Nephron progenitor cell (in vitro differentiated cells): ENCODE measurements at regions not wholly inside any gene's neighbourhood (a gene's known extent, or its start where the extent isn't known, plus 50 kb on each side); places are given as distances from the start of the nearest gene placed in this dataset.

Experiments used
- DNase-seq: peaks from one replicate; pipeline ENCODE4 v3.0.0; 2021
- H3K27ac Mint-ChIP-seq: 2 replicates; pipeline ENCODE4 v1.8.0; 2021; ENCODE audit warnings: mild to moderate bottlenecking, moderate library complexity, mixed read lengths
- H3K27me3 Mint-ChIP-seq: 2 replicates; pipeline ENCODE4 v1.8.0; 2021; ENCODE audit warnings: mild to moderate bottlenecking, low read depth, mixed read lengths; ENCODE audit not compliant: poor library complexity
- H3K36me3 Mint-ChIP-seq: 2 replicates; pipeline ENCODE4 v1.8.0; 2021; ENCODE audit warnings: low read depth, mixed read lengths
- H3K4me1 Mint-ChIP-seq: 2 replicates; pipeline ENCODE4 v1.8.0; 2021; ENCODE audit warnings: mixed read lengths
- H3K4me3 Mint-ChIP-seq: 2 replicates; pipeline ENCODE4 v1.8.0; 2021; ENCODE audit warnings: mild to moderate bottlenecking, moderate library complexity, mixed read lengths
- H3K9me3 Mint-ChIP-seq: 2 replicates; pipeline ENCODE4 v1.8.0; 2021; ENCODE audit warnings: mild to moderate bottlenecking, moderate library complexity, mixed read lengths
- TF ChIP-seq, protein P1 (sequence below): fragments of 200-600 bp; sonication (generic); IDR thresholded peaks from 2 replicates; pipeline ENCODE4 v1.5.0; 2021; ENCODE audit warnings: antibody characterized with exemption

DNA sequence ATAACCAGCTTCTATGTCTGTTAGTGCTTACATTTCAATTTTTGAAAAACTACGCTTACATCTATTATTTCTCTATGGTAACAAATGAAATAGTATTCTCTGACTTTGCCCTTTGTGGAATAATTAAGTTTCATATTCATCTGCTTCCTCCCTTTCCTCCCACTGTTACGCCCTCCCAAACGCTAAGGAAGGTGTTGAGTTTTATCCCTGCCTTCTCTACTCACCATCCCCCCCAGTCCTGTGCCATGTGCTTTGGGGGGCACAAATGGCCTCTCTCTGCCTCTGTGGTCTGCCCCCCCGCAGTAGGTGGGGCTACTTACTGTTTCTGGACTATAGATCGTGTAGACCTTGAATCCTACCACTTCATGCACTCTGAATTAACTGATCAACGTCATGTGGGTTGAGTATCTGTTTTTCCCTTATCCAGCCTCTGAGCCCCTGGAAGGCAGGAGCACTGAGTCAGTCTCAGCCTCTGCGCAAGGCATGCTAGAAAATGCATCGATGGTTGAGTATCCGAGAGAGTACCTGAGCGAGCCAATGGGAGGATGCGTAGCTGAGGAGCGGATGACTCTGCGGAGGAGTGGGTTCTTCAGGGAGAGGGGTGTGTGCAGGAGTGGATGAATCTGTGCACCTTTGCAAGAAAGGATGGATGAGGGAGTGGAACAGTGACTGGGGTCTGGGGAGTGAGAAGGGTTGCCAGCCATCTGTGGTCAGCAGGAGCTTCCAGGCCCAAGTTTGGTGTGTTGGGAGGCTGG, 114.5 kb upstream of the RTL1 start:
- Mint-ChIP-seq H3K27me3 (peaks cover 7% of the 10 kb centered on the region), H3K36me3 (no peaks in the 10 kb centered on the region), H3K4me1 (no peaks in the 10 kb centered on the region), H3K4me3 (no peak overlapping the region), H3K9me3 (peaks cover 22% of the 10 kb centered on the region), H3K27ac (no peak overlapping the region)
- DNase-seq: no peak
- TF ChIP-seq, protein P1, sequence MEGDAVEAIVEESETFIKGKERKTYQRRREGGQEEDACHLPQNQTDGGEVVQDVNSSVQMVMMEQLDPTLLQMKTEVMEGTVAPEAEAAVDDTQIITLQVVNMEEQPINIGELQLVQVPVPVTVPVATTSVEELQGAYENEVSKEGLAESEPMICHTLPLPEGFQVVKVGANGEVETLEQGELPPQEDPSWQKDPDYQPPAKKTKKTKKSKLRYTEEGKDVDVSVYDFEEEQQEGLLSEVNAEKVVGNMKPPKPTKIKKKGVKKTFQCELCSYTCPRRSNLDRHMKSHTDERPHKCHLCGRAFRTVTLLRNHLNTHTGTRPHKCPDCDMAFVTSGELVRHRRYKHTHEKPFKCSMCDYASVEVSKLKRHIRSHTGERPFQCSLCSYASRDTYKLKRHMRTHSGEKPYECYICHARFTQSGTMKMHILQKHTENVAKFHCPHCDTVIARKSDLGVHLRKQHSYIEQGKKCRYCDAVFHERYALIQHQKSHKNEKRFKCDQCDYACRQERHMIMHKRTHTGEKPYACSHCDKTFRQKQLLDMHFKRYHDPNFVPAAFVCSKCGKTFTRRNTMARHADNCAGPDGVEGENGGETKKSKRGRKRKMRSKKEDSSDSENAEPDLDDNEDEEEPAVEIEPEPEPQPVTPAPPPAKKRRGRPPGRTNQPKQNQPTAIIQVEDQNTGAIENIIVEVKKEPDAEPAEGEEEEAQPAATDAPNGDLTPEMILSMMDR: no peak

DNA sequence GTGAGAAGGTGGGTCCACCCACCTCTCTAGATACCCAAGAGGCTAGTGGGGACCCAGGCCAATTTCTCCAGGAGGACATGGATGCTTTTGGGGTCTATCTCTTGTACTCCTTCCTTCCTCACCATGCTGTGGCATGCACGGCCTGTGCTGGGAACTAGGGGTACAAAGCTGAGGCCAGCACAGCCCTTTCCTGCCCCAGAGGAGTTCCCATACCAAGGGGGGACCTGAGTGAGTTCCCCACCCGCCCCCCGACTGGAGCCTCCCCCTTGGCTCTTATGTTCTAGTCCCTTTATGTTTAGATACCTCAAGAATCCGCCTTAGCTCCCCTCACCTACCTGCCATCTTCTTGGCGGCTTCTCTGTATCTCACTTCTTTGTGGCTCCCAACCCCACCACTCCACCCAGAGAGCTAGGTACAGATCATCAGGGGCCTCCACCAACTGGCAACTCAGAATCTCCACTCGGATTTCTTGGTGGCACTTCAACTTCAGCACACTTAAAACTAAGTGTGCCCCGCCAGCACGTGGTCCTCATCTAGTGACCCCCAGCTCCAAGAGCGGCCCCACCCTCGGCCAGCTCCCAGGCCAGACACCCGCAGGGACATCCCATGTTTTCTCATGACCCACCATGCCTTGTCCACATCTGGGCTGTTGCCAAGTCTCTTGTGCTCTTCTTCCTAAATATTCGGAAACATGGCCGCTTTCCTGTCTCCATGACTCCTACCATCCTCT, 115.2 kb upstream of the RTL1 start:
- Mint-ChIP-seq H3K9me3 (peaks cover 24% of the 10 kb centered on the region), H3K4me3 (no peak overlapping the region), H3K36me3 (no peaks in the 10 kb centered on the region), H3K27me3 (peaks cover 7% of the 10 kb centered on the region), H3K27ac (no peak overlapping the region), H3K4me1 (no peaks in the 10 kb centered on the region)
- TF ChIP-seq, protein P1: no peak
- no peak for DNase-seq

DNA sequence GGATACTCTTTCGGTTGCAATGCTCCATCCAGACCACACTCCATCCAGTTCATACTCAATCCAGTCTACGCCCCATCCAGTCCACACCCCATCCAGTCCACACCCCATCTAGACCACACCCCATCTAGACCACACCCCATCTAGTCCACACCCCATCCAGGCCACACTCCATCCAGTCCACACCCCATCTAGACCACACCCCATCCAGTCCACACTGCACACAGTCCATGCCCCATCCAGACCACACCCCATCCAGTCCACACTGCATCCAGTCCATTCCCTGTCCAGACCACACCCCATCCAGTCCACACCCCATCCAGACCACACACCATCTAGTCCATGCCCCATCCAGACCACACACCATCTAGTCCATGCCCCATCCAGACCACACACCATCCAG, 116.0 kb upstream of the RTL1 start:
- peaks cover 25% of the 10 kb centered on the region for H3K9me3 Mint-ChIP-seq

DNA sequence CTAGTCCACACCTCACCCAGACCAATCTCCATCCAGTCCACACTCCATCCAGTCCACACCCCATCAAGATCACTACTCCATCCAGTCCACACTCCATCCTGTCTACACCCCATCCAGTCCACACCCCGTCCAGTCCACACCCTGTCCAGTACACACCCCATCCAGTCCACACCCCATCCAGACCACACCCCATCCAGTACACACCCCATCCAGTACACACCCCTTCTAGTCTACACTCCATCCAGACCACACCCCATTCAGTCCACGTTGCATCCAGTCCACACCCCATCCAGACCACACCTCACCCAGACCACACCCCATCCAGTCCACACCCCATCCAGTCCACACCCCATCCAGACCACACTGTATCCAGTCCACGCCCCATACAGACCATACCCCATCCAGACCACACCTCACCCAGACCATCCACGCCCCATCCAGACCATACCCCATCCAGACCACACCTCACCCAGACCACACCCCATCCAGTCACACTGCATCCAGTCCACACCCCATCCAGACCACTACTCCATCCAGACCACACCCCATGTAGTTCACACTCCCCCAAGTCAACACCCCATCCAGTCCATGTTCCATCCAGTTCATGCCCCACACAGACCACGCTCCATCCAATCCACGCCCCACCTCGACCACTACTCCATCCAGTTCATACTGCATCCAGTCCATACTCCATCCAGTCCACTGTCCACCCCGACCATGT, 116.6 kb upstream of the RTL1 start:
- Mint-ChIP-seq H3K27ac (no peak overlapping the region), H3K4me3 (no peak overlapping the region), H3K9me3 (peaks cover 25% of the 10 kb centered on the region)

More for the DNA sequence above, 116.0 kb upstream of the RTL1 start:
- H3K27me3 Mint-ChIP-seq: peaks cover 7% of the 10 kb centered on the region
- H3K27ac Mint-ChIP-seq: no peak overlapping the region
- H3K36me3 Mint-ChIP-seq: no peaks in the 10 kb centered on the region
- no peak for DNase-seq
- H3K4me1 Mint-ChIP-seq: no peaks in the 10 kb centered on the region
- TF ChIP-seq, protein P1: no peak
- H3K4me3 Mint-ChIP-seq: no peak overlapping the region

DNA sequence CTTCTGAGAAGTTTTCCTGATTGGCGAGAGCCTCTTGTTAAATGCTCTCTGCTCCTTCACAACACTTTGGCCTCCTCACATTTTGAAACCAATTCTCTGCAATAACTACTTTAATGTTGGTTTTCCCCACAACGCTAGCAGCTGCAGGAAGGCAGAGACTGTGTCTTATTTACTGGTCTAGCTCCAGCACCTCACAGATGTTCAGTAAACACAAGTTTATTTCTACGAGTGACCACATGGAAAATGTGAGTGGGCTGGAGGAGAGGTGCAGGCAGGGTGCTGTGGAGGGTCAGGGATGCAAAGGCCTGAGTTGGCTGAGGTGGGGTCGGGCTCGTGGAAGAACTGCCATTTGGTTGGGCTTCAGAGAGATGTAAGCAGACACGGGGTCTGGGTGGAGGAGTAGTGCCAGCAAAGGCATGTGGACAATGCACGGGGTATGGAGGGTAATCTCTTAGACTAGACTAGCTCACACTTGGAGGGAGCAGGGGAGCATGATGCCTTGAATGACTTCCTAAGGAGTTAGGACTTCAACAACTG, 117.4 kb upstream of the RTL1 start:
- Mint-ChIP-seq H3K27ac (no peak overlapping the region), H3K4me3 (no peak overlapping the region), H3K9me3 (peaks cover 28% of the 10 kb centered on the region), H3K27me3 (peaks cover 15% of the 10 kb centered on the region), H3K36me3 (no peaks in the 10 kb centered on the region), H3K4me1 (no peaks in the 10 kb centered on the region)
- TF ChIP-seq, protein P1: no peak
- DNase-seq: no peak

More for the DNA sequence above, 116.6 kb upstream of the RTL1 start:
- Mint-ChIP-seq H3K36me3 (no peaks in the 10 kb centered on the region), H3K27me3 (peaks cover 11% of the 10 kb centered on the region), H3K4me1 (no peaks in the 10 kb centered on the region)
- no peak for DNase-seq
- TF ChIP-seq, protein P1: no peak
